SU-DHL-6 (cell line): ENCODE measurements at regions not wholly inside any gene's neighbourhood (a gene's known extent, or its start where the extent isn't known, plus 50 kb on each side); places are given as distances from the start of the nearest gene placed in this dataset.

Experiments
- EZH2phosphoT487 ChIP-seq: fragments of 200-600 bp; sonication (generic), shearing (Covaris generic); conservative IDR thresholded peaks from 2 replicates; pipeline ENCODE4 v1.6.1; 2018; ENCODE audit warnings: mild to moderate bottlenecking, antibody characterized with exemption, low read length, moderate library complexity, mixed read lengths
- TF ChIP-seq, protein P1 (sequence below): fragments of 200-600 bp; sonication (generic); IDR thresholded peaks from one replicate; pipeline ENCODE4 v1.5.1; 2017; ENCODE audit warnings: antibody characterized with exemption, mild to moderate bottlenecking, low read length, moderate library complexity; ENCODE audit not compliant: insufficient read depth, poor library complexity, severe bottlenecking

DNA sequence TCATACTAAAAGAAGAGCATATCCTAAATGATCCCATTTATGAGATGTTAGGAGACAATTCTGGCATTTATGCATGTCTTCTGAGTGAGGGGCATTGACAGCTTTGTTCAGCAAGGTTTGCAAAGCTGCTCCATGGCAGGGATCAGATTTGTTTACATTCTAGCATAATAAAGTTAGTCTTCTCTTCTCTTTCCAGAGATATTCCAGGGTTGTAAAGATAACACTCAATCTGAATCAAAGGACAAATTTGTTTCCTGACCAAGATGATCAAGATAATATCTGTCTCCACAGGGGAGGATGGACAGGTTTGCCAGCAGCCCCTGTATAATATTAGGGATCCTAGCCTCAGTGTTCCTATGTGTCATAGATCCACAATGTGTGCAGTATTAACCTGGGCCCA is 77.5 kb upstream of the ZC3H12C start:
- TF ChIP-seq, protein P1, sequence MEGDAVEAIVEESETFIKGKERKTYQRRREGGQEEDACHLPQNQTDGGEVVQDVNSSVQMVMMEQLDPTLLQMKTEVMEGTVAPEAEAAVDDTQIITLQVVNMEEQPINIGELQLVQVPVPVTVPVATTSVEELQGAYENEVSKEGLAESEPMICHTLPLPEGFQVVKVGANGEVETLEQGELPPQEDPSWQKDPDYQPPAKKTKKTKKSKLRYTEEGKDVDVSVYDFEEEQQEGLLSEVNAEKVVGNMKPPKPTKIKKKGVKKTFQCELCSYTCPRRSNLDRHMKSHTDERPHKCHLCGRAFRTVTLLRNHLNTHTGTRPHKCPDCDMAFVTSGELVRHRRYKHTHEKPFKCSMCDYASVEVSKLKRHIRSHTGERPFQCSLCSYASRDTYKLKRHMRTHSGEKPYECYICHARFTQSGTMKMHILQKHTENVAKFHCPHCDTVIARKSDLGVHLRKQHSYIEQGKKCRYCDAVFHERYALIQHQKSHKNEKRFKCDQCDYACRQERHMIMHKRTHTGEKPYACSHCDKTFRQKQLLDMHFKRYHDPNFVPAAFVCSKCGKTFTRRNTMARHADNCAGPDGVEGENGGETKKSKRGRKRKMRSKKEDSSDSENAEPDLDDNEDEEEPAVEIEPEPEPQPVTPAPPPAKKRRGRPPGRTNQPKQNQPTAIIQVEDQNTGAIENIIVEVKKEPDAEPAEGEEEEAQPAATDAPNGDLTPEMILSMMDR = no peak
- no peak for TF ChIP-seq EZH2phosphoT487
